GM23248 (cell line): ENCODE measurements at regions not wholly inside any gene's neighbourhood (a gene's known extent, or its start where the extent isn't known, plus 50 kb on each side); places are given as distances from the start of the nearest gene placed in this dataset.

ENCODE experiments used
- EZH2 ChIP-seq: fragments of 200-600 bp; sonication (generic); IDR thresholded peaks from 2 replicates; pipeline ENCODE4 v1.6.1; 2018; ENCODE audit warnings: antibody characterized with exemption, mild to moderate bottlenecking; ENCODE audit not compliant: insufficient read depth, poor library complexity, severe bottlenecking
- EZH2phosphoT487 ChIP-seq: fragments of 200-600 bp; sonication (generic); IDR thresholded peaks from 2 replicates; pipeline ENCODE4 v1.6.1; 2018; ENCODE audit warnings: antibody characterized with exemption, moderate library complexity, mild to moderate bottlenecking, low read depth; ENCODE audit not compliant: insufficient read depth

- no peak for TF ChIP-seq EZH2
- no peak for TF ChIP-seq EZH2phosphoT487
Measured at GRCh38 chr7:34564091-34564490, 93.9 kb upstream of the NPSR1 start.
